Stimulated activated CD8-positive, alpha-beta memory T cell treated with anti-CD3 and anti-CD28 coated beads, Interleukin-15, amount 100 ng/mL, for 48 hours (primary cell): ENCODE measurements at regions not wholly inside any gene's neighbourhood (a gene's known extent, or its start where the extent isn't known, plus 50 kb on each side); places are given as distances from the start of the nearest gene placed in this dataset.

Experiments
- DNase-seq, 2 donors: peaks; one replicate each; pipeline ENCODE4 v3.0.0-alpha.2; 2020; ENCODE audit warnings: low read depth in 2 of 2

DNA sequence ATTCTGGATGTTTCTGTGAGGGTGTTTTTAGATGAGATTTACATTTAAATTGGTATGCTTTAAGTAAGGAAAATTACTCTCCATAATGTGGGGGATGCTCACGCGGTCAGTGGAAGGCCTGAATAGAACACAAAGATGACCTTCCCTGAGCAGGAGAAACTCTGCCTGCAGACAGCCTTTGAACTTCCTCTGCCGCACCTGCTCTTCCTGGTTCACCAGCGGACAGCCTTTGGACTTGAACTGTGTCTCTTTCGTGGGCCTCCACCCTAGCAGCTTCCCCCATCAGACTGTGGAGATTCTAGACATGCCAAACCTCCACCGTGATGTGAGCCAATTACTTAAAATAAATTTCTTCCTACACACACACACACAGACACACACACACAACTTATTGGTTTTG is 210.7 kb downstream of the EFCAB11 start:
- DNase-seq, result no peak

DNA sequence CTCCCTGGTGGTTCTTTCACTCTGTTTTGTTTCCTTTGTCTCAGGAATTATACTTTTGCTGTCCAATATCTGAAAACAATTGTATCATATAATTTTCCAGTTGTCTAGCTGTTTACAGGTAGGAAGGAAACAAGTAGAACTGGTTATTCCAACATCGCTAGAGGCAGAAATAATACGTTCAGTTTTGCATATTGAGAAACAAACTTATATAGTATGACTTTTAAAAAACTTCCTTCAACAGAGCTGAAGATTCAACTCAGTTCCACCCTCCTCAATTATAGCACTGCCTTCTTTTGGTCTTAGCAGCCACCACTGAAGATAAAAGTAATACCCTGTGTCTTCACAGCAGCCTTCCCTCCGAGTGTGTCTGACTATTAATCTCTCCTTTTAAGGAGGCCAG is 214.3 kb downstream of the EFCAB11 start:
- no peak for DNase-seq

GRCh38 chr14:89736881-89737280 is 217.6 kb downstream of the EFCAB11 start:
- no peak for DNase-seq

DNA sequence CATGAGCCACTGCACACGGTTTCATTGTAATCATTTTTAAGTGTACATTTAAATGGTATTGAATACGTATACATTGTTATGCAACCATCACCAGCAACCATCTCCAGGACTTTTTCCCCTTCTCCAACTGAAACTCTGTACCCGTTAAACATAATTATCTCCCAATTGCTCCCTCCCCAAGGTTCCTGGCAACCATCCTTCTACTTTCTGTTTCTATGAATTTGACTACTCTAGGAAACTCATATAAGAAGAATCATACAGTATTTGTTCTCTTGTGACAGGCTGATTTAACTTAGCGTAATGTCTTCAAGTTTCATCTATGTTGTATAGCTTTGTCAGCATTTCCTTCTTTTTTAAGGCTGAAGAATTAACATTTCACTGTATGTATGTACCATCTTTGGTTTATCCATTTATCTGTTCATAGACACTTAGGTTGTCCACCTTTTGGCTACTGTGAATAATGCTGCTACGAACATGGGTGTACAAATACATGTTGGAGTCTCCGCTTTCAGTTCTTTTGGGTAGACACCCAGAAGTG is 223.1 kb downstream of the EFCAB11 start:
- no peak for DNase-seq

- DNase-seq, result no peak
Measured at GRCh38 chr14:89730687-89731086, 223.8 kb downstream of the EFCAB11 start.

- no peak for DNase-seq
Measured at GRCh38 chr14:89728964-89729363, 225.6 kb downstream of the EFCAB11 start.

DNA sequence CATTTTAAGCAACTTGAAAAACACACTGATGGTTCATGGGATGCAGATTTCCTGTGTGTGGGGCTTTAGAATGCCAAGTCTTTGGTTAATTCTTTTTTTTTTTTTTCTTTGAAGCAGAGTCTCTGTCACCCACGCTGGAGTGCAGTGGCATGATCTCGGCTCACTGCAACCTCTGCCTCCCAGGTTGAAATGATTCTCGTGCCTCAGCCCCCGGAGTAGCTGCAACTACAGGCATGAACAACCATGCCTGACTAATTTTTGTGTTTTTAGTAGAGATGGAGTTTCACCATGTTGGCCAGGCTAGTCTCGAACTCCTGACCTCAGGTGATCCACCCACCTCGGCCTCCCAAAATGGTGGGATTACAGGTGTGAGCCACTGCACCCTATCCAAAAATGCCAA is 228.3 kb downstream of the EFCAB11 start:
- peak in 1 of 2 donors; percentile 44 for DNase-seq

DNA sequence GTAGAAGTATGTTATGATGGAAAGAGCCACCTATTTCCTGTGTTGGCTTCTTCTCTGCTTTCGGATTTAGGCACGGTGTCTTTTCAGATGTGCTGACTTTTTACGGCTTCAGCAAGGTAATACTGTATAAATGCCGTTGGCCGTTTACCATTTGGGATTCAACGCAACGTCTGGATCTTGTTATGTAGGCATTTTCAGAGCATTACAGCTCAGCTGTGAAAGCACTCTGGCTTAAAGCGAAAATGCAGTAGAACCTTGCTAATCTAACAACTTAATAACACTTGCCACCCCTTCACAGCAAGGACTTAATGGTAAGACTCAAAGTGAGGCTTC is 229.9 kb downstream of the EFCAB11 start:
- DNase-seq, result no peak

DNA sequence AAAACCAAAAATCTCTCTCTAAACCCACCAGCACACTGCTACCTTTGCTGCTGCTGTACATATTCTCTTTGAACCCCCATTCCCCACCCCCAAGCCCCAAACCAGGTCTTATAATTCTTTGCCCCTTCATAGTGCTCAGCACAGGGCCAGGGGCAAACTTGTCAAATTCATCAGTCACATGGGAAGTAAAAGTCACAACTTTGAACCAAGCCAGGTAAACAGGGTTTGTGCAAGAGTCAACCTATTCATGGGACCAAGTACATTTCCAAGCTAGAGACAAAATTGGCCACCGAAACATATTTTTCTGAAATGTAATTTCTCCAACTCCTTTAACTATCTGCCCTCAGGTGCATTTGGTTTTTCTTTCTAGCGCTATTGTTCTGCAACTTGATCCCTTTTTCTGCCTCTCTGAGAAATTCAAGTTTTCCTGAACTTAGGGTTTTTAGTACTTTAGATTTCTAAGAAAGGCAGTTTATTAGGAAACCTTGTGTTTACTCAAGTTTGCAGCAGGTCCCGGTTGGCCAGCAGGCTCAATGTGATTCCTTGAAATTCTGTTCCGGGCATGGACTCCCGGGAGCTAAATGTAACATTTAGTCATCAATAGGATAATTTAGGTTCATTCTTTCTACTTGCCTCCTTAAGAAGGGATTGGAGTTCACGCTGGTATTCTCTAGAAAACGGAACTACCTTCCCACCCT is 230.5 kb downstream of the EFCAB11 start:
- no peak for DNase-seq

DNA sequence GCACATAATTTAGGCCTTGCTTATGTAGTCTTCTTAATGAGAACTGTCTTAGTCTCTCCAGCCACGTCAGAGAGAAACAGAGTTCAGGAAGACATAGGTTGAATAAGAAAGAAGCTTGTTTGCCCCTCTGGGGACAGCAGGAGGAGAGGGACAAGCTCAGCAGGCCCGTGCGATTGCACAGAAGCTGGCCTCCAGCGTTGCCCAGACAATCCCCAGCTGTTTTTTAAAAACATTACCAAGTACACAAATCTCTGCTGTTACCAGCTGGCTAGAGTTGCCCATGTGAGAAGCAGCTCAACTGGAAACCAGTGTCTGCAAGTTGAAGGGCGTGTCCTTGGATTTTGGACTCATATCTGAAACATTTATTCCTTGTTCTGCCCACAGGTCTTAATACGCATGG is 232.6 kb downstream of the EFCAB11 start:
- DNase-seq, result no peak

GRCh38 chr14:89720741-89721729 is 233.5 kb downstream of the EFCAB11 start:
- DNase-seq, result peak; percentile 38 to 56

GRCh38 chr14:89720076-89720687 is 234.3 kb downstream of the EFCAB11 start:
- no peak for DNase-seq

GRCh38 chr14:89719366-89720075 is 235.0 kb downstream of the EFCAB11 start:
- no peak for DNase-seq

GRCh38 chr14:89708982-89709625 is 245.4 kb downstream of the EFCAB11 start:
- no peak for DNase-seq

GRCh38 chr14:89707086-89707485 is 247.4 kb downstream of the EFCAB11 start:
- no peak for DNase-seq

DNA sequence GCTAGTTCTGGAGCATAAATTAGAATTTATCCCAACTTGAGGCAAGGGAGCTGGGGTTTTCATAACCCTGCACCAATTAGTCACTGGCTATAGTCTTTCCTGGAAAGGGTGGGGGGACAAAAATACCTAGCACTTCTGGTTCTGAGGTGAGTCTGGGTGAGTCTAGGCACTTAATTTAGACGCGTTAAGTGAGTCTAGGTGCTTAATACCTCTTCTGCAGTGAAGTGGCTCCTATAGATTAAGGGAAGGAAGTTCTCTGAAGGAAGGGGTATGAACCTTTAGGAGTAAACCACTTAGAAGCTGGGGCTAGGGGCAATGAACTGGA is 251.7 kb downstream of the EFCAB11 start:
- no peak for DNase-seq

- no peak for DNase-seq
Measured at GRCh38 chr14:89702073-89702875, 252.3 kb downstream of the EFCAB11 start.

GRCh38 chr14:89701211-89702043 is 253.1 kb downstream of the EFCAB11 start:
- peak; percentile 77 to 82 for DNase-seq

- DNase-seq, result no peak
Measured at GRCh38 chr14:89700801-89701200, 253.7 kb downstream of the EFCAB11 start.

GRCh38 chr14:89699071-89699470 is 255.5 kb downstream of the EFCAB11 start:
- DNase-seq, result no peak
